GM13976 (cell line): ENCODE measurements at regions not wholly inside any gene's neighbourhood (a gene's known extent, or its start where the extent isn't known, plus 50 kb on each side); places are given as distances from the start of the nearest gene placed in this dataset.
A peak's percentile ranks its signal among the peaks of the same experiment; 100 is the strongest.
"Not testable (repeated sequence)": the region's sequence is repeated elsewhere in the genome, so short reads cannot be mapped to it uniquely, and the experiment has no call there.

Experiments used
- DNase-seq: peaks from one replicate; pipeline ENCODE4 v3.0.0; 2012; ENCODE audit warnings: low spot score
- CTCF ChIP-seq: IDR thresholded peaks from 2 replicates; pipeline ENCODE4 v1.5.1; 2012; ENCODE audit warnings: borderline replicate concordance, mild to moderate bottlenecking; ENCODE audit not compliant: insufficient read depth; ENCODE audit errors: extremely low read depth, missing control alignments, control extremely low read depth
- in situ Hi-C: fragments of 300-500 bp; cut with MboI; formaldehyde crosslinking; loops from one replicate; pipeline ENCODE4 v1.12.0; 2022; ENCODE audit warnings: low sequenced_read_pairs, mixed read lengths, inconsistent platforms; ENCODE audit not compliant: unreplicated experiment

GRCh38 chrX:47748576-47748975, 88.1 kb upstream of the ZNF81 start:
- no peak for DNase-seq
- no peak for TF ChIP-seq CTCF
- in situ Hi-C loops, result no loop called here

- no peak for DNase-seq
- TF ChIP-seq CTCF, result no peak
- in situ Hi-C loops, result no loop called here
Observed at GRCh38 chrX:47746446-47746845, 87.5 kb upstream of the UXT start.

GRCh38 chrX:47745416-47745815, 86.4 kb upstream of the UXT start:
- TF ChIP-seq CTCF, result no peak
- DNase-seq, result no peak
- in situ Hi-C loops, result no loop called here

GRCh38 chrX:47743504-47743903, 84.5 kb upstream of the UXT start:
- no peak for DNase-seq
- no peak for TF ChIP-seq CTCF
- in situ Hi-C loops, result no loop called here

GRCh38 chrX:47738870-47739269, 79.9 kb upstream of the UXT start:
- DNase-seq, in situ Hi-C loops: not testable (repeated sequence)

- DNase-seq, result peak; percentile 27
- TF ChIP-seq CTCF, result peak; percentile 14
- in situ Hi-C loops, result no loop called here
Observed at GRCh38 chrX:47723689-47724088, 64.7 kb upstream of the UXT start.

- peak; percentile 4 for DNase-seq
- in situ Hi-C loops, result no loop called here
- TF ChIP-seq CTCF, result no peak
Observed at GRCh38 chrX:47723083-47723482, 64.1 kb upstream of the UXT start.
